NCI-H2081 treated with DMSO at 0.1 percent for 48 hours (cell line): ENCODE measurements at regions not wholly inside any gene's neighbourhood (a gene's known extent, or its start where the extent isn't known, plus 50 kb on each side); places are given as distances from the start of the nearest gene placed in this dataset.

ENCODE experiments used
- DNase-seq: peaks from one replicate; lab custom pipeline; 2025; lab: John Stamatoyannopoulos, UW

DNA sequence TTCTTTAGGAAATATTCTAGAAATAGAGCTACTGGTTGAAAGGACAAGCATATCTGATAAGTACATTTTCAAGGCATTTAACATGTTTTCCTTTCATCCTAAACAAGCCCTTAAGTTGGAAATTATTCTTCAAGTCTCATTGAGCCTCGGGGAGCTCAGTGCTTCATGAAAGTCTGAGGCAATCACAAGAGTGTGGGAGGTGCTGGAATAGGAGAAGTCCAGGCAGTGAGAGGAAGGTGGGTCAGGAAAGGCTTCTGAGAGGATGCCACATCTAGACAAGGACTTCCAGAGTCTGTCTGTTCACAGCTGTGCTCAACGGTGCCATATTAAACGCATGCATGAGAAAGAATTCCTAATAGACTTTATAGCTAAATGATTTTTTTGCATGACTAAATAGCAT, 69.8 kb downstream of the CD83 start:
- DNase-seq = no peak

GRCh38 chr6:14189074-14189473, 71.5 kb downstream of the CD83 start:
- DNase-seq = no peak

- no peak for DNase-seq
Observed at GRCh38 chr6:14190191-14190928, 72.8 kb downstream of the CD83 start.

GRCh38 chr6:14190929-14191224, 73.3 kb downstream of the CD83 start:
- DNase-seq = no peak

- DNase-seq = no peak
Observed at GRCh38 chr6:14191761-14192160, 74.2 kb downstream of the CD83 start.

DNA sequence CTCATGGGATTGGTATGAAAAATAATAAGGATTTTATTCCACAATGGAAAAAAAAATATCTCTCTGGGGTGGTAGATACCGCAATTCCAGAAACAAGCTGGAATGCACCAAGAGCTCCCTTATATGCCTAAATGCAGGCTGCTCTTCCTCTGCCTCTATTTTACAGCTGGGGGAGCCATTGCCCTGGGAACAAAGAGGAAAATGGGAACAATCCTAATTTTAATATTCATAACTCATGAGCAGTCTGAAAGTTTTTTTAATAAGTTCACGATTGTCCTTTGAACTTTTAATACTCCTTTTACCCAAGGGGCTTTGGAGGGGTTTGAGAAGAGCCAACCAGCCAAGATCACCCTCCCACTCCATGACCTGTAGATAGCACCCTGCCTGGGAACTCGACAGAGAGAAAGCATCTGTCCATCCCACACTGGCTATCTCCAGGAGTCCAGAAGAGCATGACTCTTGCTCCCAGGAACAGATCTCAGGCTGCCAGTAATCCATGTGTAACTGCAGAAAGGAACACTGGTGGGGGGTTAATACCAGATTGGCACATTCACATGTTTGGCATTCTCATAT, 74.7 kb downstream of the CD83 start:
- no peak for DNase-seq

GRCh38 chr6:14193524-14193923, 76.0 kb downstream of the CD83 start:
- DNase-seq = no peak

DNA sequence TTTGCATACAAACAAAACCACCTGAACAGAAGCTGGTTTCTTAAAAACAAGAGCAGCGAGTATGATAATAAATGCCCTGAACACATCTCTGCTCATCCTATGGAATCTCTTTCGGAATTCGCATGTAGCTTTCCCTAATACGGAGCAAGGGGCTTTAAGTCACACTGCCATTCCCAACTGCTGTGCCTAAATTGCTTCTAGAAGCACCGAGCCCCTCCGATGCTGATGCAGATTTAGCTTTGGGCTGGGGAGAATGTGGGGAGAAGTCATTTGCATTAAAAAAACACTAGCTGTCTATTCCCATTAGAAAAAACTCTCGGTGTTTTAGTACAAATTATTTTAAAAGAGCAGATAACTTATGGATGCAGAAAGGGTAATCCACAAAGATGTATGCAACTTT, 76.9 kb downstream of the CD83 start:
- DNase-seq = no peak

- DNase-seq = no peak
Observed at GRCh38 chr6:14194976-14195375, 77.4 kb downstream of the CD83 start.

DNA sequence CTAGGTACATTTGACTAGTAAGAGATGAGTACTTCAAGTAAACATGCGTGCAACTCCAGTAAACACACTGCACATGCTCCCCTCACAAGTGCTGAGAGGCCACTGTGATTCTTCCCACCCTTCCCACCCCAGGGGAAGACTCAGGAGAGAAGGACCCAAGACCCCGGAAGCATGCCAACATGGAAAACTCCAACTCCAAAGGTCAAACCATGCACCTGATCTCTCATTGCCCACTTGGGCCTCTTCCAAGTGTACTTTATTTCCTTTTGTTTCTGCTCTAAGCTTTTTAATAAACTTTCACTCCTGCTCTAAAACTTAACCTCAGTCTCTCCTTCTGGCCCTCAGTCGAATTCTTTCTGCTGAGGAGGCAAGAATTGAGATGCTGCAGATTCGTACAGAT, 78.5 kb downstream of the CD83 start:
- no peak for DNase-seq

DNA sequence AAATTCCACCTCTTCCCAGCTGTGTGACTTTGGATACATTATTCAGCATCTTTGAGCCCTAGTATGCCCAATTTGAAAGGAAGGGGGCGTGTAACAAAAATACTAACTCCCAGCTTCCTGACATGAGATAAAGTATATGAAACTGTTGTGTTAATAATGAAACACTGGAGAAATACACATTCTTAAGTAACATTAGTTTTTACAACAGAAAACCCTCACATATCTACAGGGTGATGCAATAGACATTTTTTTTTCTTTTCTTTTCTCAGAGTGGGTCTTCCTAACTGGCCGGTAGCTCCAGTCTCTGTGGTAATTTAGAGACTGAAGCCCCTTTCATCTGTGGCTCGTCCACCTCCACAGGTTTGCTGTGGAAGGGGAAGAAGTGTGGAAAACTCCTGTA, 79.5 kb downstream of the CD83 start:
- no peak for DNase-seq

GRCh38 chr6:14200047-14200446, 82.5 kb downstream of the CD83 start:
- DNase-seq = no peak

DNA sequence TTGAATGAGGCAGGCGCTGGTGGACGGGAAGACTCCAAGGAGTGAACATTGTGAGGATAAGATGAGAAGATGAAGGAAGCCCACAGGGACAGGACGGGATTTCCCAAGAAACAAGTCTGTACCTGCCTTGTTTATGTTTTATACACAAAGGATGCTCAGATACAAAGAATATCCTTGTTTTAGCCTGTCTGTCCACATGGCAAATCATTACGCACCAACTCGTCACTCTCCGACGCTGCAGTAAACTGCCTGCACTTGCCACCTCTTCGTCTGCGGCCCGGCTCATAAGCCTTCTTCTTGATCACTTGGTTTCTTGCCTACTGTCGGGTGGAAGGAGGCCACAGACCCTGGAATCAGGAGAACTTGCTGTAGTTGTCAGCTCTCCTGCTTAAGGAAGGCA, 85.4 kb downstream of the CD83 start:
- no peak for DNase-seq

GRCh38 chr6:14206391-14206790, 88.8 kb downstream of the CD83 start:
- no peak for DNase-seq

DNA sequence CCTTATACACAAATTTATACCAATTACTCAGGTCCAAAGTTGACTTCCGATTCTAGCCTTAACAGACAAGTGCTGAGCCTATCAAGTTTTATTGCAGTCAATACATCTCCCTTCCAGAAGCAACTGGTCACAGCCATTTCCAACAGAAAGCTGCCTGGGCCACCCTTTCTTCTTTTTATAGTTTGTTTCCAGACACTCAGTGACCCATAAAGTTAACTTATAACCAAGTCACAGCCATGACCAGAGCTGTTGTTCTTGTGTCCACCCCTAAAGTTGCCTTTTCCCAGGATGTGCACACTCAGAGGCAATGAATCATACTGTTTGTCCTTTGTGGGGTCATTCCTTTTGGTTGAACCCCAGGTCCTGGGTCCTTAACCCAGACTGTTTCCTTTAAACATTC, 89.9 kb downstream of the CD83 start:
- DNase-seq = no peak

- DNase-seq = no peak
Observed at GRCh38 chr6:14209000-14209399, 91.4 kb downstream of the CD83 start.

GRCh38 chr6:14210077-14210476, 92.5 kb downstream of the CD83 start:
- DNase-seq = no peak

DNA sequence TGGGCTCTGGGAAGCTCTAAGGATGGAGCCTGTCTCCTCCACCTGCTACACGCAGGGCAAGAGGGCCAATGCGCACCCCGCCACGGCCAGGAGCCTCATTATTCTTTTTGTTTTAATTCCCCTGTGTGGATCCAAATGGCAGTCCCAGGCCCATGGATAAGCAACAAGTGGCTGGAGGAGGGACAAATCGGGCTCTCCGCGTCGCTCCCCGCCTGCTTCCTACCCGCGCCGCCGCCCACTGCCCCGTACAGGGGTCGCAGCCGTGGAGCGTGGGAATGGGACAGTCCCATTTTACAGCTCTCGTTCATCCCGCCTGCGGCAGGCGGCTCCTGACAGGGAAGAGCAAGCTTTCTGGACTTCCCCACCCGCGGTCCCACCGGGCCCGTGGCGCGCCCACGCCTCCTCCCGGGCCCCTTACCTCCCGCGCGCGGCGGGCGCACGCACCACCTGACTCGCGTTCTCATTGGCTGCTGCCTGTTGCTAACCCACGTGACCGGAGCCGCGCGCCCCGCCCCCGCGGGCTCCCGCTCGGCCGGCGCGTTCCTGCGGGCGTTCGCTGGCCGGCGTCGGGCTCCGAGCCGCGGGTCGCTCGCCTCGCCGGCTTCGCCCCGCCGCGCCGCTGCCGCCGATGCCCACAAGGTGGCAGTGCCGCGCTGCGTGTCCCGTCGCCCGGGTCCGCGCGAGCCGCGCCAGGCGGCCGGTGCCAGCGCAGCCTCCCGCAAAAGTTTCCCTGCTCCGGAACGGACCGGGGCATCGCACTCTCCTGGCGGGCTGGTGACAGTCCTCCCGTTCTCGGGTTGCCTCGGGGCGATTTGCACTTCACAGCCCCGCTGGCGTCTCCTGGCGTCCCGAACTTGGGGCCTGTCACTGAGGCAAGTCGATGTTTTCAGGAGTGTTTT, 93.3 kb downstream of the CD83 start:
- peak; percentile 78 for DNase-seq

GRCh38 chr6:14211562-14211942, 94.0 kb downstream of the CD83 start:
- DNase-seq = no peak

- no peak for DNase-seq
Observed at GRCh38 chr6:14212020-14212419, 94.4 kb downstream of the CD83 start.

DNA sequence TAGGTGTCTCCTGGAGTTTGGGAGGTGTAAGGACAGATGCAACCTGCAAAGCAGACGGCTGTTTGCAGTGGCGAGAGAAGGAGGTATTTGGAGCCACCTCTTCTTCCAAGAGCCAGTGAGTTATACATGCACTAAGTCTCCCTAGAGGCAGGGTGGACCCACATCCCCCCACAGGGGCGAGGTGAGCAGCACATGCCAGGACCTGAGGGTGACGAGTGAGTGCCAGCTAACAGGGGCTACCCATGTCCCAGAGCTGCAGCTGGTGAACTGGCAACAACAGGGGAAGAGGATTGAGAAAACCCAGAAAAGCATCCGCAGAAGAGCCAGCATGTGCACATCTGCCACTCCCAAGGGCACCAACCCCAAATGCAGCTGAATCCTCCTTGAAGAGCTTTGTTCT, 95.1 kb downstream of the CD83 start:
- no peak for DNase-seq

DNA sequence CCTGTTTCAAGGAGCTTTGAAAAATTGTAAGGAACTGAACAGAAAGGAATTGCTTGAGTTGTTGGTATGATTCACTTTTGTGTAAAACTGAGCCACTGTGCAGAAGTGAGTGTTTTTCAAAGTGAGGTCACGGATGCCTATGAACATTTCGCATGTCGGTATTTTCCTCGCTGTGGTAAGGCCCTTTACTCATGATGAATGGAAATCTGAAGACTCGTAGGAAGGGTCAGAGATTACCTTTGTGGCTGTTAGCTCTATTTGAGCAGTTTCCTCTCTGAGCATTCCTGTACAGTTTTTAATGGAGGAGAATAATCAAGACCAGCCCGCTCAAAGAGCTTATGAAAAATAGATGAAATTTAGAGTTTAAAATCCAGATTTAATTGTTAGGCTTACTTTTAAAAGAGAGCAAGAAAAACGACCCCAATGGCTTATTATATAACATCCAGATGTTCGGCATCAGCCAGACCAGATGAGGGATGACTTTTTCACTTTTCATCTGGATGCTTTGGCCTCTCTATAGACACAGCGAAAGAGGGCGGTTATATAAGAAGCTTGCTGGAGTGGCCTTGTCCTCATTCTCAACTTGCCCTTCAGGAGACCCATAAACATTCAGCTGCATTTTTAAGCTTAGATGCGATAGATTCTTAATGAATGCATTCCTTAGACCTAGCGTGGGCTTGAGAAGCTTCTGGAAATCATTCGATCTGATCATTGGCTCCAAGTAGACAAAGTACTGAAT, 99.5 kb downstream of the CD83 start:
- DNase-seq = no peak
